ENCODE measurements at regions not wholly inside any gene's neighbourhood (a gene's known extent, or its start where the extent isn't known, plus 50 kb on each side); places are given as distances from the start of the nearest gene placed in this dataset.

DNA sequence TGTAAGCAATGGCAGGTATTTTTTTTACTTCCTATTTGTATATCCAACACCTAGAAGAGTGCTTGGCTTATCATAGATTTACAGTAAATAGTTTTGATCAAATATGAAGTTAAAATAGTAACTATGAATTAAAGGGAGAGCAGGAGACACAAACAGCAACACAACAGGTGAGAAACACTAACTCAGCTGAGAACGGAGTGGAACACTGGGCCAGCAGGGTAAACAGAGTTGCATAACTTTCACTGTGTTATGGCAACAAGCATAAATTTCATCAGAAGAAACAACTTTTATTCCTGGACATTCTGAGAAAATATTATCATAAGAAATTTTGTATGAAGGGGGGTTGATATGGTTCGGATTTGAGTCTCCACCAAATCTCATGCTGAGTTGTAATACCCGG lies 52.2 kb upstream of the SMIM30 start:
- FAIRE-seq = no peak
- TF ChIP-seq, protein P1, sequence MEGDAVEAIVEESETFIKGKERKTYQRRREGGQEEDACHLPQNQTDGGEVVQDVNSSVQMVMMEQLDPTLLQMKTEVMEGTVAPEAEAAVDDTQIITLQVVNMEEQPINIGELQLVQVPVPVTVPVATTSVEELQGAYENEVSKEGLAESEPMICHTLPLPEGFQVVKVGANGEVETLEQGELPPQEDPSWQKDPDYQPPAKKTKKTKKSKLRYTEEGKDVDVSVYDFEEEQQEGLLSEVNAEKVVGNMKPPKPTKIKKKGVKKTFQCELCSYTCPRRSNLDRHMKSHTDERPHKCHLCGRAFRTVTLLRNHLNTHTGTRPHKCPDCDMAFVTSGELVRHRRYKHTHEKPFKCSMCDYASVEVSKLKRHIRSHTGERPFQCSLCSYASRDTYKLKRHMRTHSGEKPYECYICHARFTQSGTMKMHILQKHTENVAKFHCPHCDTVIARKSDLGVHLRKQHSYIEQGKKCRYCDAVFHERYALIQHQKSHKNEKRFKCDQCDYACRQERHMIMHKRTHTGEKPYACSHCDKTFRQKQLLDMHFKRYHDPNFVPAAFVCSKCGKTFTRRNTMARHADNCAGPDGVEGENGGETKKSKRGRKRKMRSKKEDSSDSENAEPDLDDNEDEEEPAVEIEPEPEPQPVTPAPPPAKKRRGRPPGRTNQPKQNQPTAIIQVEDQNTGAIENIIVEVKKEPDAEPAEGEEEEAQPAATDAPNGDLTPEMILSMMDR (IDR thresholded peaks at IDR 0.05; ENCODE audit: insufficient read depth, low read length, severe bottlenecking) = no peak
- no peak overlapping the region for H3K4me3 ChIP-seq (ENCODE audit: low read depth, low read length)
- no peaks in the 10 kb centered on the region for H3K27me3 ChIP-seq (ENCODE audit: control insufficient read depth, insufficient read depth, low read length)
- no peaks in the 10 kb centered on the region for H3K36me3 ChIP-seq (ENCODE audit: control insufficient read depth, insufficient read depth, low read length)
- DNase-seq (ENCODE audit: low read depth) = no peak
